ENCODE measurements at regions not wholly inside any gene's neighbourhood (a gene's known extent, or its start where the extent isn't known, plus 50 kb on each side); places are given as distances from the start of the nearest gene placed in this dataset.

- TF ChIP-seq, protein P1, sequence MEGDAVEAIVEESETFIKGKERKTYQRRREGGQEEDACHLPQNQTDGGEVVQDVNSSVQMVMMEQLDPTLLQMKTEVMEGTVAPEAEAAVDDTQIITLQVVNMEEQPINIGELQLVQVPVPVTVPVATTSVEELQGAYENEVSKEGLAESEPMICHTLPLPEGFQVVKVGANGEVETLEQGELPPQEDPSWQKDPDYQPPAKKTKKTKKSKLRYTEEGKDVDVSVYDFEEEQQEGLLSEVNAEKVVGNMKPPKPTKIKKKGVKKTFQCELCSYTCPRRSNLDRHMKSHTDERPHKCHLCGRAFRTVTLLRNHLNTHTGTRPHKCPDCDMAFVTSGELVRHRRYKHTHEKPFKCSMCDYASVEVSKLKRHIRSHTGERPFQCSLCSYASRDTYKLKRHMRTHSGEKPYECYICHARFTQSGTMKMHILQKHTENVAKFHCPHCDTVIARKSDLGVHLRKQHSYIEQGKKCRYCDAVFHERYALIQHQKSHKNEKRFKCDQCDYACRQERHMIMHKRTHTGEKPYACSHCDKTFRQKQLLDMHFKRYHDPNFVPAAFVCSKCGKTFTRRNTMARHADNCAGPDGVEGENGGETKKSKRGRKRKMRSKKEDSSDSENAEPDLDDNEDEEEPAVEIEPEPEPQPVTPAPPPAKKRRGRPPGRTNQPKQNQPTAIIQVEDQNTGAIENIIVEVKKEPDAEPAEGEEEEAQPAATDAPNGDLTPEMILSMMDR (IDR thresholded peaks at IDR 0.05; ENCODE audit: insufficient read depth, low read length): no peak
- TF ChIP-seq SPI1 (IDR thresholded peaks at IDR 0.05; ENCODE audit: borderline replicate concordance, low read depth): no peak
- Histone ChIP-seq H3K4me3 (replicated peaks; ENCODE audit: insufficient read depth, low read length) (no peak overlapping the region), H3K27me3 (ENCODE audit: insufficient read depth, poor library complexity, severe bottlenecking) (no peaks in the 10 kb centered on the region), H3K27ac (replicated peaks) (no peak overlapping the region)
- DNase-seq (ENCODE audit: low read depth in 1 of 2, low spot score in 1 of 2): no peak
Measured at GRCh38 chr3:56989977-56990640, 70.4 kb upstream of the SPATA12 start.

- no peak for DNase-seq (ENCODE audit: low read depth in 1 of 2, low spot score in 1 of 2)
- TF ChIP-seq REST (IDR thresholded peaks at IDR 0.05; ENCODE audit: insufficient replicate concordance, low read depth) (no peak), POLR2AphosphoS5 (IDR thresholded peaks at IDR 0.05; ENCODE audit: low read depth) (no peak), SPI1 (IDR thresholded peaks at IDR 0.05; ENCODE audit: borderline replicate concordance, low read depth) (no peak), GABPA (IDR thresholded peaks at IDR 0.05; ENCODE audit: low read depth) (no peak)
- TF ChIP-seq, protein P1 (IDR thresholded peaks at IDR 0.05; ENCODE audit: insufficient read depth, low read length): no peak
- Histone ChIP-seq H3K27ac (replicated peaks) (no peak overlapping the region), H3K4me3 (replicated peaks; ENCODE audit: insufficient read depth, low read length) (no peak overlapping the region), H3K27me3 (ENCODE audit: insufficient read depth, poor library complexity, severe bottlenecking) (no peaks in the 10 kb centered on the region)
Measured at GRCh38 chr3:56989169-56989976, 71.1 kb upstream of the SPATA12 start.

- H3K27ac ChIP-seq (replicated peaks): no peak overlapping the region
- DNase-seq (ENCODE audit: low read depth in 1 of 2, low spot score in 1 of 2): peak; percentile 34 to 48
- H3K4me3 ChIP-seq (replicated peaks; ENCODE audit: insufficient read depth, low read length): no peak overlapping the region
- no peaks in the 10 kb centered on the region for H3K27me3 ChIP-seq (ENCODE audit: insufficient read depth, poor library complexity, severe bottlenecking)
- TF ChIP-seq POLR2AphosphoS5 (IDR thresholded peaks at IDR 0.05; ENCODE audit: low read depth): no peak
Measured at GRCh38 chr3:56988458-56989168, 71.9 kb upstream of the SPATA12 start.

DNA sequence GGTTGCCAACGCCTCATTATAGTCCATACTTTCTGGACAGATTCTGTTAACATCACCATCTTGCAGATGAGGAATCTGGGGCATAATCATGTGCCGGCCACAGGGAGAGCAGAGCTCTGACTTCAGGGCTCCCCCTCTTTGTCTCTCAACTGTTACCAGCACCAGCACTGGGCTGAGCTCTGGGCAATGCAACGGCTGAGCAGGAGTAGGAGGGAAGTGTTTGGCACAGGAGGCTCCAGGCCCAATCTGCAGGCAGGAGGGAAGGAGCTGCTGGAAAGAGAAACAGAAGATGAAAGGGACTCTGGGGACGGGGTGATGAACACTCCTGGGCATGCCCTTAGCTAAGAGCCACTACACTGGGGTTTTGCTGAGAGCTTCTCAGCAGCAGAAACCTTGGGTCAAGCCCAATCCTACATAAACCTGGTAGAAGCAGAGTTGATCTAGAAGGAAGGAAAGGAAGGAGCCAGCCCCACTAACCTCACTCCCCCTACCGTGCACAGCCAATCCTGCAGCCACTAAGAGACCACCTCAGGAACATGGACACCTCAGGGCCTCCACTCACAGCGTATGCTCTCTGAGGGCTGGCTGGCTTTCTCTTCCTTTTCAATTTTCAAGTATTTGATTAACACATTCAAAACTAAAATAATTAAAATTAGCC, 73.1 kb upstream of the SPATA12 start:
- H3K4me3 ChIP-seq (replicated peaks; ENCODE audit: insufficient read depth, low read length): no peak overlapping the region
- H3K27ac ChIP-seq (replicated peaks): no peak overlapping the region
- TF ChIP-seq GABPA (IDR thresholded peaks at IDR 0.05; ENCODE audit: low read depth) (no peak), POLR2AphosphoS5 (IDR thresholded peaks at IDR 0.05; ENCODE audit: low read depth) (no peak), SPI1 (IDR thresholded peaks at IDR 0.05; ENCODE audit: borderline replicate concordance, low read depth) (no peak), REST (IDR thresholded peaks at IDR 0.05; ENCODE audit: insufficient replicate concordance, low read depth) (no peak)
- TF ChIP-seq, protein P1 (IDR thresholded peaks at IDR 0.05; ENCODE audit: insufficient read depth, low read length): no peak
- no peak for DNase-seq (ENCODE audit: low read depth in 1 of 2, low spot score in 1 of 2)
- no peaks in the 10 kb centered on the region for H3K27me3 ChIP-seq (ENCODE audit: insufficient read depth, poor library complexity, severe bottlenecking)

Data from HL-60 (cell line).